ENCODE measurements at regions not wholly inside any gene's neighbourhood (a gene's known extent, or its start where the extent isn't known, plus 50 kb on each side); places are given as distances from the start of the nearest gene placed in this dataset.

DNA sequence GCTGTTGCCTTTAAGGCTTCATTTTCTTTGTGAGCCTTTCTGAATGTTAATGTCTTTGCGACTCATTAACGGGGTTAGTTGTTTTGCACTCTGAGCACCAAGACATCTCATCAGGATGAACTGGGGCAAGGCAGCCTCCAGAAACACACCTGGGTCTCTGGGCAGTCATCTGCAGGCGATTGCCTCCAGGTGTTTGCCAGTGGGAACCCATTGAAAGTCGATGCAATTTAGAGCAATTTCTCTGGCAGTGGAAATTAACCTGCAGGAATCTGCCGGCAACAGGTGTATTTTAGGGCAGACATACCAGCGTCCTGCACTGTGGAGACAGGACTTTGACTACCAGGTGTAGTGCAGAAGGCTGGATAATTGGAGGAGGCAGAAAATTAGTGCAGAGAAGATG lies 661.0 kb upstream of the PTBP2 start (continued):
- TF ChIP-seq ZNF619 (CRISPR knock-in tag; IDR thresholded peaks at IDR 0.05) (no peak), IRX3 (CRISPR knock-in tag; IDR thresholded peaks at IDR 0.05; ENCODE audit: borderline replicate concordance, low read depth) (no peak), ONECUT2 (CRISPR knock-in tag; IDR thresholded peaks at IDR 0.05) (no peak), ZNF737 (CRISPR knock-in tag; IDR thresholded peaks at IDR 0.05; ENCODE audit: borderline replicate concordance) (no peak), KAT7 (CRISPR knock-in tag; IDR thresholded peaks at IDR 0.05; ENCODE audit: borderline replicate concordance) (no peak)
- TF ChIP-seq, protein P1, sequence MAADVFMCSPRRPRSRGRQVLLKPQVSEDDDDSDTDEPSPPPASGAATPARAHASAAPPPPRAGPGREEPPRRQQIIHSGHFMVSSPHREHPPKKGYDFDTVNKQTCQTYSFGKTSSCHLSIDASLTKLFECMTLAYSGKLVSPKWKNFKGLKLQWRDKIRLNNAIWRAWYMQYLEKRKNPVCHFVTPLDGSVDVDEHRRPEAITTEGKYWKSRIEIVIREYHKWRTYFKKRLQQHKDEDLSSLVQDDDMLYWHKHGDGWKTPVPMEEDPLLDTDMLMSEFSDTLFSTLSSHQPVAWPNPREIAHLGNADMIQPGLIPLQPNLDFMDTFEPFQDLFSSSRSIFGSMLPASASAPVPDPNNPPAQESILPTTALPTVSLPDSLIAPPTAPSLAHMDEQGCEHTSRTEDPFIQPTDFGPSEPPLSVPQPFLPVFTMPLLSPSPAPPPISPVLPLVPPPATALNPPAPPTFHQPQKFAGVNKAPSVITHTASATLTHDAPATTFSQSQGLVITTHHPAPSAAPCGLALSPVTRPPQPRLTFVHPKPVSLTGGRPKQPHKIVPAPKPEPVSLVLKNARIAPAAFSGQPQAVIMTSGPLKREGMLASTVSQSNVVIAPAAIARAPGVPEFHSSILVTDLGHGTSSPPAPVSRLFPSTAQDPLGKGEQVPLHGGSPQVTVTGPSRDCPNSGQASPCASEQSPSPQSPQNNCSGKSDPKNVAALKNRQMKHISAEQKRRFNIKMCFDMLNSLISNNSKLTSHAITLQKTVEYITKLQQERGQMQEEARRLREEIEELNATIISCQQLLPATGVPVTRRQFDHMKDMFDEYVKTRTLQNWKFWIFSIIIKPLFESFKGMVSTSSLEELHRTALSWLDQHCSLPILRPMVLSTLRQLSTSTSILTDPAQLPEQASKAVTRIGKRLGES (CRISPR knock-in tag; IDR thresholded peaks at IDR 0.05; ENCODE audit: borderline replicate concordance): no peak
- TF ChIP-seq, protein P2, sequence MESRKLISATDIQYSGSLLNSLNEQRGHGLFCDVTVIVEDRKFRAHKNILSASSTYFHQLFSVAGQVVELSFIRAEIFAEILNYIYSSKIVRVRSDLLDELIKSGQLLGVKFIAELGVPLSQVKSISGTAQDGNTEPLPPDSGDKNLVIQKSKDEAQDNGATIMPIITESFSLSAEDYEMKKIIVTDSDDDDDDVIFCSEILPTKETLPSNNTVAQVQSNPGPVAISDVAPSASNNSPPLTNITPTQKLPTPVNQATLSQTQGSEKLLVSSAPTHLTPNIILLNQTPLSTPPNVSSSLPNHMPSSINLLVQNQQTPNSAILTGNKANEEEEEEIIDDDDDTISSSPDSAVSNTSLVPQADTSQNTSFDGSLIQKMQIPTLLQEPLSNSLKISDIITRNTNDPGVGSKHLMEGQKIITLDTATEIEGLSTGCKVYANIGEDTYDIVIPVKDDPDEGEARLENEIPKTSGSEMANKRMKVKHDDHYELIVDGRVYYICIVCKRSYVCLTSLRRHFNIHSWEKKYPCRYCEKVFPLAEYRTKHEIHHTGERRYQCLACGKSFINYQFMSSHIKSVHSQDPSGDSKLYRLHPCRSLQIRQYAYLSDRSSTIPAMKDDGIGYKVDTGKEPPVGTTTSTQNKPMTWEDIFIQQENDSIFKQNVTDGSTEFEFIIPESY (CRISPR knock-in tag; IDR thresholded peaks at IDR 0.05): no peak
- TF ChIP-seq, protein P3, sequence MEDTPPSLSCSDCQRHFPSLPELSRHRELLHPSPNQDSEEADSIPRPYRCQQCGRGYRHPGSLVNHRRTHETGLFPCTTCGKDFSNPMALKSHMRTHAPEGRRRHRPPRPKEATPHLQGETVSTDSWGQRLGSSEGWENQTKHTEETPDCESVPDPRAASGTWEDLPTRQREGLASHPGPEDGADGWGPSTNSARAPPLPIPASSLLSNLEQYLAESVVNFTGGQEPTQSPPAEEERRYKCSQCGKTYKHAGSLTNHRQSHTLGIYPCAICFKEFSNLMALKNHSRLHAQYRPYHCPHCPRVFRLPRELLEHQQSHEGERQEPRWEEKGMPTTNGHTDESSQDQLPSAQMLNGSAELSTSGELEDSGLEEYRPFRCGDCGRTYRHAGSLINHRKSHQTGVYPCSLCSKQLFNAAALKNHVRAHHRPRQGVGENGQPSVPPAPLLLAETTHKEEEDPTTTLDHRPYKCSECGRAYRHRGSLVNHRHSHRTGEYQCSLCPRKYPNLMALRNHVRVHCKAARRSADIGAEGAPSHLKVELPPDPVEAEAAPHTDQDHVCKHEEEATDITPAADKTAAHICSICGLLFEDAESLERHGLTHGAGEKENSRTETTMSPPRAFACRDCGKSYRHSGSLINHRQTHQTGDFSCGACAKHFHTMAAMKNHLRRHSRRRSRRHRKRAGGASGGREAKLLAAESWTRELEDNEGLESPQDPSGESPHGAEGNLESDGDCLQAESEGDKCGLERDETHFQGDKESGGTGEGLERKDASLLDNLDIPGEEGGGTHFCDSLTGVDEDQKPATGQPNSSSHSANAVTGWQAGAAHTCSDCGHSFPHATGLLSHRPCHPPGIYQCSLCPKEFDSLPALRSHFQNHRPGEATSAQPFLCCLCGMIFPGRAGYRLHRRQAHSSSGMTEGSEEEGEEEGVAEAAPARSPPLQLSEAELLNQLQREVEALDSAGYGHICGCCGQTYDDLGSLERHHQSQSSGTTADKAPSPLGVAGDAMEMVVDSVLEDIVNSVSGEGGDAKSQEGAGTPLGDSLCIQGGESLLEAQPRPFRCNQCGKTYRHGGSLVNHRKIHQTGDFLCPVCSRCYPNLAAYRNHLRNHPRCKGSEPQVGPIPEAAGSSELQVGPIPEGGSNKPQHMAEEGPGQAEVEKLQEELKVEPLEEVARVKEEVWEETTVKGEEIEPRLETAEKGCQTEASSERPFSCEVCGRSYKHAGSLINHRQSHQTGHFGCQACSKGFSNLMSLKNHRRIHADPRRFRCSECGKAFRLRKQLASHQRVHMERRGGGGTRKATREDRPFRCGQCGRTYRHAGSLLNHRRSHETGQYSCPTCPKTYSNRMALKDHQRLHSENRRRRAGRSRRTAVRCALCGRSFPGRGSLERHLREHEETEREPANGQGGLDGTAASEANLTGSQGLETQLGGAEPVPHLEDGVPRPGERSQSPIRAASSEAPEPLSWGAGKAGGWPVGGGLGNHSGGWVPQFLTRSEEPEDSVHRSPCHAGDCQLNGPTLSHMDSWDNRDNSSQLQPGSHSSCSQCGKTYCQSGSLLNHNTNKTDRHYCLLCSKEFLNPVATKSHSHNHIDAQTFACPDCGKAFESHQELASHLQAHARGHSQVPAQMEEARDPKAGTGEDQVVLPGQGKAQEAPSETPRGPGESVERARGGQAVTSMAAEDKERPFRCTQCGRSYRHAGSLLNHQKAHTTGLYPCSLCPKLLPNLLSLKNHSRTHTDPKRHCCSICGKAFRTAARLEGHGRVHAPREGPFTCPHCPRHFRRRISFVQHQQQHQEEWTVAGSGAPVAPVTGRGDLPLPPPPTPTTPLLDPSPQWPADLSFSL (CRISPR knock-in tag; IDR thresholded peaks at IDR 0.05): no peak
- TF ChIP-seq, protein P4, sequence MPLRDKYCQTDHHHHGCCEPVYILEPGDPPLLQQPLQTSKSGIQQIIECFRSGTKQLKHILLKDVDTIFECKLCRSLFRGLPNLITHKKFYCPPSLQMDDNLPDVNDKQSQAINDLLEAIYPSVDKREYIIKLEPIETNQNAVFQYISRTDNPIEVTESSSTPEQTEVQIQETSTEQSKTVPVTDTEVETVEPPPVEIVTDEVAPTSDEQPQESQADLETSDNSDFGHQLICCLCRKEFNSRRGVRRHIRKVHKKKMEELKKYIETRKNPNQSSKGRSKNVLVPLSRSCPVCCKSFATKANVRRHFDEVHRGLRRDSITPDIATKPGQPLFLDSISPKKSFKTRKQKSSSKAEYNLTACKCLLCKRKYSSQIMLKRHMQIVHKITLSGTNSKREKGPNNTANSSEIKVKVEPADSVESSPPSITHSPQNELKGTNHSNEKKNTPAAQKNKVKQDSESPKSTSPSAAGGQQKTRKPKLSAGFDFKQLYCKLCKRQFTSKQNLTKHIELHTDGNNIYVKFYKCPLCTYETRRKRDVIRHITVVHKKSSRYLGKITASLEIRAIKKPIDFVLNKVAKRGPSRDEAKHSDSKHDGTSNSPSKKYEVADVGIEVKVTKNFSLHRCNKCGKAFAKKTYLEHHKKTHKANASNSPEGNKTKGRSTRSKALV (CRISPR knock-in tag; IDR thresholded peaks at IDR 0.05): no peak
- TF ChIP-seq, protein P5, sequence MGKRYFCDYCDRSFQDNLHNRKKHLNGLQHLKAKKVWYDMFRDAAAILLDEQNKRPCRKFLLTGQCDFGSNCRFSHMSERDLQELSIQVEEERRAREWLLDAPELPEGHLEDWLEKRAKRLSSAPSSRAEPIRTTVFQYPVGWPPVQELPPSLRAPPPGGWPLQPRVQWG (CRISPR knock-in tag; IDR thresholded peaks at IDR 0.05; ENCODE audit: borderline replicate concordance, low read depth): no peak
